Subcutaneous abdominal adipose tissue (tissue), 5 donors: ENCODE measurements at regions not wholly inside any gene's neighbourhood (a gene's known extent, or its start where the extent isn't known, plus 50 kb on each side); places are given as distances from the start of the nearest gene placed in this dataset.

Experiments
- H3K27ac ChIP-seq: one replicate; pipeline ENCODE4 v1.7.0; 2013; ENCODE audit warnings: low read depth, mild to moderate bottlenecking, inconsistent platforms, low read length, moderate library complexity
- H3K27me3 ChIP-seq, 5 donors: one replicate each; pipeline ENCODE4 v1.7.0; 2013; ENCODE audit warnings: low read length in 5 of 5, inconsistent platforms in 1 of 5; ENCODE audit not compliant: control insufficient read depth in 5 of 5, insufficient read depth in 4 of 5
- H3K36me3 ChIP-seq, 5 donors: one replicate each; pipeline ENCODE4 v1.7.0; 2013; ENCODE audit warnings: low read length in 5 of 5; ENCODE audit not compliant: control insufficient read depth in 5 of 5, insufficient read depth in 5 of 5
- H3K4me1 ChIP-seq, 5 donors: one replicate each; pipeline ENCODE4 v1.7.0; 2013; ENCODE audit warnings: low read length in 5 of 5, mild to moderate bottlenecking in 3 of 5, moderate library complexity in 1 of 5; ENCODE audit not compliant: control insufficient read depth in 5 of 5, insufficient read depth in 5 of 5
- H3K4me3 ChIP-seq, 5 donors: one replicate each; pipeline ENCODE4 v1.7.0; 2013; ENCODE audit warnings: low read length in 5 of 5, low read depth in 1 of 5
- H3K9ac ChIP-seq, 5 donors: one replicate each; pipeline ENCODE4 v1.7.0; 2013; ENCODE audit warnings: low read length in 5 of 5, mild to moderate bottlenecking in 4 of 5, moderate library complexity in 3 of 5
- H3K9me3 ChIP-seq, 5 donors: one replicate each; pipeline ENCODE4 v1.7.0; 2013; ENCODE audit warnings: low read length in 5 of 5; ENCODE audit not compliant: control insufficient read depth in 5 of 5
- donor health status: healthy.
- donor health status: healthy.
- donor health status: healthy.
- donor health status: healthy.
- donor health status: healthy.

DNA sequence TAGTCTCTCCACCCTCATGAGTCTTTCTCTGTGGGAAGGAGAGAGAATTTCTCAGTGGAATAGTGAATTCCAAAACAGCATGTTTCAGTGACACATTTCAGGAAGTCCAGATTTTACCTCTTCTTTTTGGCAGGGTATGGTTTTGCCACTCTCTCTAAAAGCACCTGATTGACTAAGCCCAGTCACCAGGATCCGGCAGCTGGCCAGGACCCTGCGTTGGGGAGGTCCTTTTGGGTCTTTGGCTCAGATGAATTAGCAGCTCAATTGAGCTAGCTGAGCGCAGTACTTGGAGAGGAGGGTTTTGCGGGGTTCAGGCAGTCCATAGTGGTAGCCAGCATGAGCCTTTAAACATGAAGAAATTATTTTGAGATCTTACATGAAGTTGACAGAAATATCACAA, 548.2 kb downstream of the PDCD6IP start:
- Histone ChIP-seq H3K9ac (no peak overlapping the region), H3K27me3 (no peaks in the 10 kb centered on the region), H3K4me1 (no peaks in the 10 kb centered on the region), H3K4me3 (no peak overlapping the region), H3K9me3 (no peaks in the 10 kb centered on the region), H3K27ac (no peak overlapping the region), H3K36me3 (no peaks in the 10 kb centered on the region)

DNA sequence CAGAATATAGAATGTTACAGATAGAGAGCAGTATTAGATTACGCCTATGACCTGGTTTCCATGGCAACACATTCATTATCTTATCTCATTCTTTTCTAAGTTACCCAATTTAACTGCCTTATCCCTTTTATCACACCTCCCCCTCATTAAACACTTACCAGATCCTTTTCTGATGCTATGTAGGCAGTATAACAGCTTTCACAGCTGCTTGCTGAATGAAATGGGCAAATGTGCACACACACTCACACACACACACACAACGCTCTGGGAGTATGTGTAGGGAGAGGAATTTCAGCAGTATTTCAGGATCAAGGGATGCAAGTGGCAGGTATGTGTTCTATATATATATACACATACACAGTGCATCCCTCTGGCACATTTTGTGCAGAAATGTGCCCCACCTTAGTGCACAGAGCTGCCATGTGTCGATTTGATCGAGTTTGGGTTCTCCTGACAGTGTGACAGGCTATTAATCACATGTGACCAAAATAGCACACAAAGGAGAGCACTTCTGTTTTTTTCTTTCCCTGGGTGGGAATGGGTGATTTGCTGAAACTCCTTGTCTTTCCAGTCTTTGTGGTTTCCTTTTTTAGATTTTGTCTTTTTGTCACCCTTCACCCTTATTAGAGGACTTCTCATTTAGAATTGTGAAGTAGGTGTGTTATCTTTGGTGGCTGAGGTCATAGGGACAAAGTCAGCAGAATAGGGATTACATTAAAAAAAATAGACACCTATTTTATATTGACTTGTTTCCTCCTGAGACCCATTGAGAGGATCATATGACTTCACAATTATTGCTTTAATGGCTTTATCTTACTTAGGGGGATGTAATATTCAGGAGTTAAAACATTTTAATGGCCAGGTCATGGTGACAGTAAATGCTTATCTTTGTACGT, 553.7 kb downstream of the PDCD6IP start:
- no peak overlapping the region for H3K9ac ChIP-seq
- H3K27me3 ChIP-seq: no peaks in the 10 kb centered on the region
- peaks cover 0 to 2% (median 0%) of the 10 kb centered on the region in 5 donors for H3K9me3 ChIP-seq
- H3K36me3 ChIP-seq: no peaks in the 10 kb centered on the region
- no peaks in the 10 kb centered on the region for H3K4me1 ChIP-seq
- H3K4me3 ChIP-seq: no peak overlapping the region
- no peak overlapping the region for H3K27ac ChIP-seq

DNA sequence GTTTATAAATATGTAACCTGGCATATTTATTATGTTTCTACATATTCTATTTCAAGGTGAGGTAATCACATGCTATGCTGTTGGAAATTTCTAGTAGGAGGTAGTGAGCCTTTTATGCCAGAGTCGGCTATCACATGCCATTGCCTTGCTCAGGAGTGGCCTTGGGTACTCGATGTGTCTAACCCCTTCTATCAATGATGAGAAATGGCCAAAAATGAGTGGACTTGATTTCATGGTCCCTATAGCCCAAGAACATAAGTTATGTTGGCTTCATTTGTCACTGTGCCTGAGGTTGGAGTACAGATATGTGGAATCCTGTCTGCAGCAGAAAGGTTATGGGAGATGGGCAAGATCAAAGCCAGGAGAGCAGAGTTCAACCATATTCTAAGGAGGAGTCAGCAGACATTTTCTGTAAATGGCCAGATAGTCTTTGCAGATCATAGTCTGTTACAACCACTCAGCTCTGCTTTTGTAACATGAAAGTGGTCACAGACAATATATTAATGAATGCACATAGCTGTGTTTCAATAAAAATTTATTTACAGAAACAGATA, 554.4 kb downstream of the PDCD6IP start:
- Histone ChIP-seq H3K27me3 (no peaks in the 10 kb centered on the region), H3K9ac (no peak overlapping the region), H3K4me1 (no peaks in the 10 kb centered on the region), H3K36me3 (no peaks in the 10 kb centered on the region), H3K4me3 (no peak overlapping the region), H3K27ac (no peak overlapping the region), H3K9me3 (peaks cover 0 to 2% (median 0%) of the 10 kb centered on the region in 5 donors)

DNA sequence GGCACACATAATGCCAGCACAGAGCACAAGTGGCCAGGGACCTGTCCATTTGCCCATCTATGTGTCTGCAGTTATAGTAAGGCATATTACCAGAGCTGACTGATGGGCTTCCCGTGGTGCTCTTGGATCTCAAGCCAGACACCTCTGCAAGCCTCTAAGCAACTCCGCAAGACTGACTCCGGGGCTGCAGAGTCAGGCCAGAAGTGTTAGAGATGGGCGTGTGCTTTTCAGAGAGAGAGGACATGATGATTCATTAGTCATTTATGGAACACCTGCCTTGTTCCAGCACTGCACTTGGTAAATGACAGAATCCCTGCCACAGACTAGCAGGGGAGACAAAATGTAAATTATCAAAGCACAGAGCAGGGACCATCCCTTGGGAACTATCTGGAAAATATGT, 559.0 kb downstream of the PDCD6IP start:
- Histone ChIP-seq H3K9ac (no peak overlapping the region), H3K4me3 (no peak overlapping the region), H3K4me1 (no peaks in the 10 kb centered on the region), H3K27ac (no peak overlapping the region), H3K27me3 (no peaks in the 10 kb centered on the region), H3K36me3 (no peaks in the 10 kb centered on the region), H3K9me3 (no peaks in the 10 kb centered on the region)

DNA sequence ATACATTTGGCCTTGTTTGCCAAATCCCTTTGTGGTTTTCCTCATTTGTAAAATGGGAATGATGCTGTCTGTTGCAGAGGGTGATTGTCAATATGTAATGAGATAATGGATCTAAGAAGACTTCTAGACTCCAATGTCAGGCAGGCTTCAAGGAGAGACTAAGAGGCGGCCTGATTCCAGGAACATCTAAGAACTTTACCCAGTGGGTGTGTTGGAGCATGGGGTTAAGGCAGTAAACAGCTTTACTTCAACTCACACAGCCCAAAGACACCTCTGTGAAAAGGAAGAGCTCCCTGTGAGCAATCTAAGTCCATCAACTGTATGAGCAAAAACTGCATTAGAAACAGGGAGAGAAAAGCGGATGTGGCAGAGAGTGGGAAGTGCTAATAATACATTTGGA, 560.6 kb downstream of the PDCD6IP start:
- H3K4me3 ChIP-seq: no peak overlapping the region
- H3K27ac ChIP-seq: no peak overlapping the region
- no peak overlapping the region for H3K9ac ChIP-seq
- H3K36me3 ChIP-seq: no peaks in the 10 kb centered on the region
- peaks cover 0 to 2% (median 0%) of the 10 kb centered on the region in 5 donors for H3K9me3 ChIP-seq
- H3K4me1 ChIP-seq: no peaks in the 10 kb centered on the region
- no peaks in the 10 kb centered on the region for H3K27me3 ChIP-seq

DNA sequence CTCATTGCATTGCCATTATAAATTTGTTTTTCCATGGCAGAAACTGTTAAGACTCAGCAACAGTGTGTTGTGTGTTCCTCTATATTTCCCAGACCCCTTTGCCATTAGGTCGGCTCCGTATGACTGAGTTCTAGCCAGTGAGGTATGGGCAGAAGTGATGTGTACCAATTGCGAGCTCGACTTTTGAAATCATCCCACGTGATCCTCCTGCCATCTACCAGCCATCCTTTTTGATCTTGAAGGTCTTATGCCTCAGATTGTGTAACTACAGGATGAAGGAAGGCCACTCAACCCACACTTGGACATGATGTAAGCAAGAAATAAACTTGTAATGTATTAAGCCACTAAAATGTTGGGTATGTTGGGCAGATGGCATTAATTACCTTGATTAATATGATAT, 562.3 kb downstream of the PDCD6IP start:
- Histone ChIP-seq H3K9ac (no peak overlapping the region), H3K4me1 (no peaks in the 10 kb centered on the region), H3K4me3 (no peak overlapping the region), H3K9me3 (peaks cover 0 to 4% (median 0%) of the 10 kb centered on the region in 5 donors), H3K27me3 (no peaks in the 10 kb centered on the region), H3K36me3 (no peaks in the 10 kb centered on the region), H3K27ac (no peak overlapping the region)

DNA sequence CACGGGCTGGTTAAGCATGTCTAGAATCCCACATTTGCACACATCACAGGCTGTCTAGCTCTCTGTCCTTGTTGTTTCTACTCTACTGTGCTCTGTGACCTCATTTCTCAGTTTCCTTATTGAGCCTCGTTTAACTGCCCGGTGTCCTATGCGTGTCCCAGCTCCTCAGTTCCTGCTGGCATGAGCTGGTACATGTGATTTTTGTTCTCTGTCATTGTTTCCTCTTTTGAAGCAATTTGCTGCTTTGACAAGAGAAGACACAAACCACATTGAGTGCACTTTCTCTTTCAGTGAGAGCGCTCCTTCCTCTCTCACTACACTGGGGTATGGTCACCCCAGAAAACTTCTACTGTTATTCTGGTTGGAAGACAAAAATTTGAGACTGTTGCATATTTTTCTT, 563.5 kb downstream of the PDCD6IP start:
- no peaks in the 10 kb centered on the region for H3K27me3 ChIP-seq
- no peak overlapping the region for H3K4me3 ChIP-seq
- H3K27ac ChIP-seq: no peak overlapping the region
- peaks cover 0 to 4% (median 0%) of the 10 kb centered on the region in 5 donors for H3K9me3 ChIP-seq
- no peaks in the 10 kb centered on the region for H3K4me1 ChIP-seq
- no peak overlapping the region for H3K9ac ChIP-seq
- no peaks in the 10 kb centered on the region for H3K36me3 ChIP-seq

DNA sequence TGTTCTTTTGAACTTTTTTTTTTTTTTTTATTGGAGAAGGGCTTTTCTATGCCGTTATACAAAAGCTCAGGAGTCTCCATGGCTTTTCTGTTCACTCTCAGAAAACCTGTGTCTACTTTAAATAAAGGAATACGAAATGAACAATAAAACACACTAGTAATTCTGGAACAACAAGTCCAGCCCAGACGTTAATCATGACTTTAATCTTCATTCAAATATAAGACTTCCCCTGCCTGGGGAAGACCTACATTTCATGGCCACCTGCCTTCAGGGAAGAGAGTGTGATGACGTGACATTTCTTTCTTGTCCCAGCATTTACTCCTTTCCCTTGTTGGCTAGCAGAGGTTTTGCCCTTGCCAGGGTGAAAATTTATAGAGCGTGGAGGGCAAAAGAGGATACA, 564.5 kb downstream of the PDCD6IP start:
- Histone ChIP-seq H3K4me1 (no peaks in the 10 kb centered on the region), H3K4me3 (no peak overlapping the region), H3K9ac (no peak overlapping the region), H3K36me3 (no peaks in the 10 kb centered on the region), H3K27me3 (no peaks in the 10 kb centered on the region), H3K27ac (no peak overlapping the region), H3K9me3 (peaks cover 0 to 4% (median 0%) of the 10 kb centered on the region in 5 donors)

DNA sequence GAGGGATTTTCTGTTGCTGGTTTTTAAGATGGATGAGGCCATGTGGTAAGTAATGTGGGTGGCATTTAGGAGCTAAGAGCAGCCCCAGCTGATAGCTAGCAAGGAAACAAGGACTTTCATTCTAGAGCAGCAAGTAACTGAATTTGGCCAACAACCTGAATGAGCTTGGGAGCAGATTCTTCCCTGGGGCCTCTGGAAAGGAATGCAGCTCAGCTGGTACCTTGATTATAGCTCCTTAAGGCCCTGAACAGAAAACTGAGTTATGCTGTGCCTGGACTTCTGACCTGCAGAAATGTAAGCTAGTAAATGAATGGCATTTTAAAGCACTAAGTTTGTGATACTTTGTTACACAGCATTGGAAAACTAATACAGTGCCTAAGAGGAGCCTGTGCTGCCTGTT, 565.5 kb downstream of the PDCD6IP start:
- no peak overlapping the region for H3K9ac ChIP-seq
- no peak overlapping the region for H3K27ac ChIP-seq
- no peaks in the 10 kb centered on the region for H3K27me3 ChIP-seq
- peaks cover 0 to 4% (median 0%) of the 10 kb centered on the region in 5 donors for H3K9me3 ChIP-seq
- H3K4me3 ChIP-seq: no peak overlapping the region
- H3K4me1 ChIP-seq: no peaks in the 10 kb centered on the region
- H3K36me3 ChIP-seq: no peaks in the 10 kb centered on the region

DNA sequence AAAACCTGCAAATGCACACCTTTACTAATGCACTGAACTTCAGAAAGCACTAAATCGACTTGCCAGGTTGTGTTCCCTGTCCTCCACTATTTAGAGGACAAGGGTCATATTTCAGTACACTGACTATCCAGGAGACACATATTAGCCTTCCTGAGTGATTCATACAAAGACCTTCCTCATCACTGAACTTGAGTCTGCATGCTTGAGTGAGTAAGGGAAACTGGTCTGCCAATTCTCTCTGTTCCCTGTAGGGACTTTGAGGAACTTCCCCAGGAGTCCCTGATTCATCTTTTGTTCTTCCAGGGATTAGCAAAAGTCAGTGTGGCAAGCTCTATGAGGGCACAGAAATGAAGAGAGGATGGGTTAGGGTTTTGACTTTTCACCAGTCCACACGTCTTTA, 565.9 kb downstream of the PDCD6IP start:
- Histone ChIP-seq H3K4me1 (no peaks in the 10 kb centered on the region), H3K9me3 (peaks cover 0 to 4% (median 0%) of the 10 kb centered on the region in 5 donors), H3K36me3 (no peaks in the 10 kb centered on the region), H3K27ac (no peak overlapping the region), H3K9ac (no peak overlapping the region), H3K4me3 (no peak overlapping the region), H3K27me3 (no peaks in the 10 kb centered on the region)
